ENCODE measurements at regions not wholly inside any gene's neighbourhood (a gene's known extent, or its start where the extent isn't known, plus 50 kb on each side); places are given as distances from the start of the nearest gene placed in this dataset.
"Not testable (repeated sequence)": the region's sequence is repeated elsewhere in the genome, so short reads cannot be mapped to it uniquely, and the experiment has no call there.

- no peak for DNase-seq (ENCODE audit: low spot score)
Measured at GRCh38 chr14:89566644-89567415, 149.8 kb upstream of the FOXN3 start.

GRCh38 chr14:89566180-89566579, 149.1 kb upstream of the FOXN3 start:
- DNase-seq (ENCODE audit: low spot score), result no peak

DNA sequence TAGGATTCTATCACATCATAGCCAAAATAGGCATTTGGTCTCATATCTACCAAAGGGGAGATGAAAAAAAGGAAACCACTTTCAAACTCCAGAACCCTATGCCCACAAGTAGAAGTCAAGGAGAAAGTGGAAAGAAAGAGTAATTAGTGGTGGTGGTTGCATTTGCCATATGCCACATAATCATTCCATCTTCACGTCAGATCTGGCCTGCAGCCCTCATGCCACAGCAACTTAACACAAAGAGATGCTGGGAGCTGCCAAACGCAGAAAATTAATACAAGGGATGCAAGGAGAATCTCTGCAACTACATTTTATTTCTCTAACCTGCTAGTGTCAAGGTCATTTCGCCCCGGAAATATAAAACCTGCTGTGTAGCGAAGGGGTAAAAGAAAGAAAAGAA, 148.6 kb upstream of the FOXN3 start:
- DNase-seq (ENCODE audit: low spot score), result no peak

DNA sequence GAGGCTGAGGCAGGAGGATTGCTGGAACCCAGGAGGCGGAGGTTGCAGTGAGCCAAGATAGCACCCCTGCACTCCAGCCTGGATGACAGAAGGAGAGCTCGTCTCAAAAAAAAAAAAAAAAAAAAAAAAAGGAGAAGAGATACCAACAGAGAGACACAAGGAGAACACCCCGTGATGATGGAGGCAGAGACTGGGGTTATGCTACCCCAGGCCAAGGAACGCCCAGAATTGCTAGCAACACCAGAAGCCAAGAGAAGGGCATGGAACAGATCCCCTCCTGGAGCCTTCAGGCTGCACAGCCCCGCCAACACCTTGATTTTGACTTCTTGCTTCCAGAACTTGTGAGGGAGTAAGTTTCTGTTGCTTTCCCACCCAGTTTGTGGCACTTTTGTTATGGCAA, 148.0 kb upstream of the FOXN3 start:
- DNase-seq (ENCODE audit: low spot score), result no peak

GRCh38 chr14:89564286-89564957, 147.4 kb upstream of the FOXN3 start:
- DNase-seq (ENCODE audit: low spot score), result no peak

DNA sequence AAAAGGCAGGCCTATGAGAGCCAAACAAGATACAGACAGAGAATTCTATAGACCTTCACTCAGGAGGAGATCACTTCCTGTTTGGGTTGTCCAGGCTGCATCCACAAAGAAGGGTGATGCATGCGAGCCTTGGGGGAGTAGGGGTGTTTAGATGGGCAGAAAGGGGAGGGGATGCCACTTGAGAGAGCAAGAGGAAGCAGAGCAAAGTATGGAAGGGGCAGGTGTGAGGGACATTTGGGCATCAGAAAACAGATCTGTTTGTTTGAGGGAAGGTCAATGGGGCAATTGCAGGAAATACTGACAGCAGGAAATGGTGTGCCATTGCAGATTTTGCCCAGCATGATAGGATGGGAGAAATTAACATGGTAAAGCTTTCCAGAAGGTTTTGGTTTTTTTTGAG, 146.4 kb upstream of the FOXN3 start:
- no peak for DNase-seq (ENCODE audit: low spot score)

DNA sequence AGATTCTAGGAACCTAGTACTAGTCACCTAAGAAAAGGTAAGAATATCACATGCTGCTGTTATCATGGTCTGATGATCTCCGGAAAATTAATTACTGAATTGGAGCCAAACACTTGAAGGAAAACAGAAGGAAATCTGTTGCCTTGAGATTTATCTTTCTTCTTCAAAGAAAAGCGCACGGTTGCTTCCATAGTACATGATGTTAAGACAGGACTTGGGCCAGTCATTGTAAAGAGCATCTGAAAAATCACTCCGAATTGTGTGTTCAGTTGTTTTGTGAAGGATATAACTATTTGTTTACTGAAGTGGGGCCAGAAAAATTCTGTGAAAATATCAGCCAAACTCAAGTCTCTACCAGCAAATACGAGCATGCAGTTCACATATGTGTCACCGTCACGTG, 134.9 kb upstream of the FOXN3 start:
- no peak for DNase-seq (ENCODE audit: low spot score)

DNA sequence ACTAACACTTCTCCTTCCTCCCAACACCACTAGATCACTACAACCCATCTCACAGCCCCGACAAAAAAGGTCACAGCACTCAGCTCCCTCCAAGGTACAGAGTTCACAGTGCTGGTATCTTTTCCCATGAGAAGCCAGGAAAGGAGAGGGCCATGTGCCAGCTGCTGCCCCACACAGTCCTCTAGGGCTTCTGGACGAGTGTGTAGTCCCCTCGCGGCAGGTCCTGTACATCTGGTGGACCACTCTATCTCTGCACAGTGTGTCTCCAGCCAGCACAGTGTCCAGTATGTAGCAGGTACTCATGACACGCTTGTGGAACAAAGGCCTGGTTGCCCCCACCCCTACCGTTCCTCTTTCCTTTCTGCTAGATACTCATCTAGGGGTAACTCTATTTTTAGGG, 134.4 kb upstream of the FOXN3 start:
- no peak for DNase-seq (ENCODE audit: low spot score)

- DNase-seq (ENCODE audit: low spot score), result no peak
Measured at GRCh38 chr14:89550821-89551220, 133.8 kb upstream of the FOXN3 start.

GRCh38 chr14:89549381-89550125, 132.5 kb upstream of the FOXN3 start:
- no peak for DNase-seq (ENCODE audit: low spot score)

GRCh38 chr14:89547047-89547446, 130.0 kb upstream of the FOXN3 start:
- not testable (repeated sequence) for DNase-seq (ENCODE audit: low spot score)

GRCh38 chr14:89544636-89545301, 127.7 kb upstream of the FOXN3 start:
- DNase-seq (ENCODE audit: low spot score), result no peak

DNA sequence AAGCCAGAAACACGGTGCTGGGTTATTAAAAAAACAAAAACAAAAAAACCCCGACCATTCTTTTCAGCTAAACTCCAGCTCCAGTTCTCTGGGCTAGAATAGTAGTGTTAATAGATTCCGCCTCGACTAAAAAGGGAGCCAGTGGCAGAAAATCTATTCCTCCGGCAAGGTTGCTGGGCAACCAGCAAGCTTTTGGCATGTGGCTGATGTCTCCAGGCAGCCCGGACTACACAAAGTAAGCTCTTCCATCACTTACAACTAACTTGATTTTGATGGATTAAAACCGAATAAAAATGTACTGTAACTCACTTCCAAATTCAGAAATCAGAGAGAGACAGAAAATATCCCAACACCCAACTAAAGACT, 126.4 kb upstream of the FOXN3 start:
- peak; percentile 73 for DNase-seq (ENCODE audit: low spot score)

DNA sequence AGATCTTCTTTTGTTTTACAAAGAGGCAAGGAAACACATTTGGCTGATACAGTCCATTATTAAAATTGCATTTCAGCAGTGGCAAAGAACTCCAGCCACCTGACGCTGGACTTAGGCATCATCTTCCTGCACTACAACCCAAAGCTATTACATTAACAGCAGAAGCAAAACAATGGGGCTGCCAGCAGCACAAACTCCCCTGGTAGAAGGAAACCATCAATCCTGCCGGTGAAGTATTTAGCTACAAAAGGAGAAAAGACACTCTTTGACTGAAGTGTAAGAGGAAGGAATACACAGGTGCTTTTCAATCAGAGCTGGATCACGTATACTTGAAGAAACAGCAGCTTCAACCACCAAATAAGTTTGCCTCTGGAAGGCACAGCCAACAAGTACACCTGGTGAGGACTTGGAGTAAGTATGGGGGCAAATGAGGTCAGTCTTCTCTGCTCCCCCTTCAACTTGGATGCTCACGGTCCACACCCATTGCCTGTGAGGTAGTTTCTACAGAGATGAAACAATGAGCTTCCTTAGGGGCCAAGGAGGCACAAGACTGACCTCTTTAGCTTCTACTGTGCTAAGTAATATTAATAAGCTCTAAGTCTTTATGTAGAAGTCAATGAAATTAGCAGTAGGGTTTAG, 125.9 kb upstream of the FOXN3 start:
- DNase-seq (ENCODE audit: low spot score), result no peak

DNA sequence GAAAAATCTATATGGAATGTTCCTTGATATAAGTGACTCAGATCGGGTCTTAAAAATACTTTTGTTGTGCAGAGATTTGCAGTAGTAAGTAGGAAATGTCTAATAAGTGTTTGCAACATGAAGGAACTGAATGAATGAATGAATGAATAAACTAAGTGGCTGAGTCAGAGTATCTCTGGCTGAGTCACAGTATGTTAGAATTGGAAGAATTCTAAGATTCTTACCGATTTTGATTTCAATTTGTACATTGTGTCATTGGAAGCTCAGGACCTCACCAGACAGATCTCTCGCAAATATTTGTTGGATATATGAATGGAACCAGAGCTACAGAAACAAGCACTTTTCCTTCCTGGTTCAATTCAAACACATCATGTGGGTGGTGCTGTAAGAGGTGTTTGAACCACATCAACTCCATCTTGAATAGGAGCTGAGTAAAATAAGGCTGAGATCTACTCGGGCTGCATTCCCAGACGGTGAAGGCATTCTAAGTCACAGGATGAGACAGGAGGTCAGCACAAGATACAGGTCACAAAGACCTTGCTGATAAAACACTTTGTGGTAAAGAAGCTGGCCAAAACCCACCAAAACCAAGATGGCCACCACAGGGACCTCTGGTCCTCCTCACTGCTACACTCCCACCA, 123.9 kb upstream of the FOXN3 start:
- no peak for DNase-seq (ENCODE audit: low spot score)

- no peak for DNase-seq (ENCODE audit: low spot score)
Measured at GRCh38 chr14:89540009-89540829, 123.2 kb upstream of the FOXN3 start.

DNA sequence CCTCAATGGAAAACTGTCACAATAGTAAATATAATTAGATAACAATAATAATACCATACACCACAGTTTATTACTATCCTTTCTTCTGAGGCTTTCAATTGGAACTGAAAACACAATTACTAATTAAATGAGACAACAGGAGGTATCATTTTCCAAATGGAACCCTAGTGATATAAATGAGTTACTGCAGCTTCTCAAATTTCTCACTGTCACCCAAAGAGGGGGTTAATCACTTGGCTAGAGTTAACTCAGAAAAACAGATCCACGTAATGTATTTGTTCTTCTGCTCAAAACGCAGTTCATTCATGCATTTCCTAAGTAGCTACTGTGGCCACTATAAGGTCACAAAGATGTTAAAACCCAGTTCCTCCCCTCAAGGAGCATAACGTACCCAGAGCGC, 120.9 kb upstream of the FOXN3 start:
- DNase-seq (ENCODE audit: low spot score), result no peak

GRCh38 chr14:89534902-89535685, 118.1 kb upstream of the FOXN3 start:
- no peak for DNase-seq (ENCODE audit: low spot score)

GRCh38 chr14:89533766-89534165, 116.7 kb upstream of the FOXN3 start:
- DNase-seq (ENCODE audit: low spot score), result no peak

DNA sequence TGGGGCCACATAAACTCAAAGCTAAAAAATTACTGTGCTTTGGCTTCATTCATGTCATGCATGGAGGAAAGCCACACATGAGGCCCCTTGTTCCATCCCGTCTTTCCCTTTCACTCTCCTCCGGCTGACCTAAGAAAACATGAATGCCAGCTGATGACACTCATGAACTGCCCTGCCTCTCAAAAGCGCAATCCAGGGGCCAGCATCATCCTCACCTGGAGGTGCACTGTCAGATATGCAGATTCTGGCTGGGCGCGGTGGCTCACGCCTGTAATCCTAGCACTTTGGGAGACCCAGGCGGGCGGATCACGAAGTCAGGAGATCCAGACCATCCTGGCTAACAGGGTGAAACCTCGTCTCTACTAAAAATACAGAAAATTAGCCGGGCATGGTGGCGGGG, 116.1 kb upstream of the FOXN3 start:
- no peak for DNase-seq (ENCODE audit: low spot score)

Measured in cerebellar cortex (tissue), 1 donor.